PC-9 (cell line): ENCODE measurements at regions not wholly inside any gene's neighbourhood (a gene's known extent, or its start where the extent isn't known, plus 50 kb on each side); places are given as distances from the start of the nearest gene placed in this dataset.

Experiments
- BruUV-seq: library from RNA; stranded (reverse); fragments of 400-500 nt; replicated peaks from 2 replicates; lab custom pipeline; 2021; lab: Mats Ljungman, UMichigan
- CTCF ChIA-PET: fragments of 300-600 bp; sonication (Branson Sonifier 250); formaldehyde crosslinking; loops from one replicate; lab custom pipeline; 2022; ENCODE audit warnings: antibody characterized with exemption; lab: Charles Lee
- POLR2A ChIA-PET: fragments of 300-600 bp; sonication (Branson Sonifier 250); formaldehyde crosslinking; loops from one replicate; lab custom pipeline; 2022; ENCODE audit warnings: antibody characterized with exemption; ENCODE audit not compliant: unreplicated experiment; lab: Charles Lee
- DNase-seq, 2 experiments: peaks; one replicate each; pipeline versions ENCODE4 v3.0.0 to v3.0.0-alpha.2; 2015 to 2022; ENCODE audit warnings: mixed read lengths in 1 of 2
- H2AFZ ChIP-seq: fragments of 200-600 bp; sonication (generic); 2 replicates; pipeline ENCODE4 v1.8.1; 2017; ENCODE audit warnings: antibody characterized with exemption
- H3F3A ChIP-seq: fragments of 200-600 bp; sonication (generic); 2 replicates; pipeline ENCODE4 v1.8.1; 2017; ENCODE audit warnings: antibody characterized with exemption, mild to moderate bottlenecking, low read depth; ENCODE audit not compliant: insufficient read depth
- H3K27ac ChIP-seq: fragments of 200-600 bp; sonication (generic); 2 replicates; pipeline ENCODE4 v1.6.1; 2016; ENCODE audit warnings: mixed run types
- H3K27me3 ChIP-seq: fragments of 200-600 bp; sonication (generic); 2 replicates; pipeline ENCODE4 v1.6.1; 2016; ENCODE audit warnings: low read depth, mixed run types; ENCODE audit not compliant: insufficient read depth
- H3K36me3 ChIP-seq: fragments of 200-600 bp; sonication (generic); 2 replicates; pipeline ENCODE4 v1.6.1; 2016; ENCODE audit warnings: low read depth, mixed run types
- H3K4me1 ChIP-seq: fragments of 200-600 bp; sonication (generic); replicated peaks from 2 replicates; pipeline ENCODE4 v1.6.1; 2016; ENCODE audit warnings: mixed run types; ENCODE audit not compliant: insufficient read depth
- H3K4me2 ChIP-seq: fragments of 200-600 bp; sonication (generic); 2 replicates; pipeline ENCODE4 v1.6.1; 2017; ENCODE audit warnings: mixed run types
- H3K4me3 ChIP-seq: fragments of 200-600 bp; sonication (generic); 2 replicates; pipeline ENCODE4 v1.6.1; 2016; ENCODE audit warnings: mixed run types
- H3K79me2 ChIP-seq: fragments of 200-600 bp; sonication (generic); 2 replicates; pipeline ENCODE4 v1.6.1; 2017; ENCODE audit warnings: low read depth, mixed run types
- H3K9me2 ChIP-seq: fragments of 200-600 bp; sonication (generic); 2 replicates; pipeline ENCODE4 v1.8.1; 2017; ENCODE audit warnings: mild to moderate bottlenecking; ENCODE audit not compliant: insufficient read depth
- H3K9me3 ChIP-seq: fragments of 200-600 bp; sonication (generic); 2 replicates; pipeline ENCODE4 v1.8.1; 2016; ENCODE audit warnings: low read depth; ENCODE audit not compliant: insufficient read depth
- H4K20me1 ChIP-seq: fragments of 200-600 bp; sonication (generic); 2 replicates; pipeline ENCODE4 v1.8.1; 2017; ENCODE audit not compliant: insufficient read depth
- CTCF ChIP-seq: fragments of 200-600 bp; sonication (generic); conservative IDR thresholded peaks from 2 replicates; pipeline ENCODE4 v1.6.1; 2017; ENCODE audit warnings: mixed run types, antibody characterized with exemption, mild to moderate bottlenecking, moderate library complexity
- EZH2 ChIP-seq: fragments of 200-600 bp; sonication (generic); IDR thresholded peaks from 2 replicates; pipeline ENCODE4 v1.8.0; 2017; ENCODE audit warnings: antibody characterized with exemption, low read depth
- intact Hi-C: fragments of 100-400 bp; cut with micrococcal nuclease; formaldehyde crosslinking; loops from one replicate; pipeline ENCODE4 v1.10.0; 2022; ENCODE audit not compliant: unreplicated experiment

GRCh38 chr3:67288466-67289106 is 290.5 kb downstream of the KBTBD8 start:
- Histone ChIP-seq H3K4me2 (no peak overlapping the region), H3K9me3 (no peaks in the 10 kb centered on the region), H4K20me1 (no peaks in the 10 kb centered on the region), H3K27me3 (no peaks in the 10 kb centered on the region), H3K4me3 (no peak overlapping the region), H3F3A (no peaks in the 10 kb centered on the region), H2AFZ (no peak overlapping the region), H3K9me2 (no peaks in the 10 kb centered on the region), H3K4me1 (no peaks in the 10 kb centered on the region), H3K79me2 (no peaks in the 10 kb centered on the region), H3K27ac (no peak overlapping the region), H3K36me3 (no peaks in the 10 kb centered on the region)
- ChIA-PET CTCF (no interaction called here), POLR2A (no interaction called here)
- no peak for DNase-seq
- intact Hi-C loops, result no loop called here
- TF ChIP-seq CTCF, result no peak
- TF ChIP-seq EZH2, result no peak
- BruUV-seq, result no TSS peak

- intact Hi-C loops, result no loop called here
- DNase-seq, result no peak
- Histone ChIP-seq H3K27me3 (no peaks in the 10 kb centered on the region), H3K4me3 (no peak overlapping the region), H3K4me1 (no peaks in the 10 kb centered on the region), H3K27ac (no peak overlapping the region), H2AFZ (no peak overlapping the region), H3K9me2 (no peaks in the 10 kb centered on the region), H4K20me1 (no peaks in the 10 kb centered on the region), H3K36me3 (no peaks in the 10 kb centered on the region), H3F3A (no peaks in the 10 kb centered on the region), H3K79me2 (no peaks in the 10 kb centered on the region), H3K9me3 (no peaks in the 10 kb centered on the region), H3K4me2 (no peak overlapping the region)
- TF ChIP-seq CTCF (no peak), EZH2 (no peak)
- ChIA-PET POLR2A (no interaction called here), CTCF (no interaction called here)
- no TSS peak for BruUV-seq
Observed at GRCh38 chr3:67289626-67290025, 291.5 kb downstream of the KBTBD8 start.

- BruUV-seq, result no TSS peak
- intact Hi-C loops, result no loop called here
Observed at GRCh38 chr3:67290438-67290837, 292.3 kb downstream of the KBTBD8 start.

More at GRCh38 chr3:67290438-67290837, 292.3 kb downstream of the KBTBD8 start:
- DNase-seq, result no peak
- Histone ChIP-seq H3K27me3 (no peaks in the 10 kb centered on the region), H3K79me2 (no peaks in the 10 kb centered on the region), H3F3A (no peaks in the 10 kb centered on the region), H3K36me3 (no peaks in the 10 kb centered on the region), H3K27ac (no peak overlapping the region), H4K20me1 (no peaks in the 10 kb centered on the region), H3K4me1 (no peaks in the 10 kb centered on the region), H3K4me3 (no peak overlapping the region), H3K9me2 (no peaks in the 10 kb centered on the region), H3K4me2 (no peak overlapping the region), H3K9me3 (no peaks in the 10 kb centered on the region), H2AFZ (no peak overlapping the region)
- TF ChIP-seq CTCF (no peak), EZH2 (no peak)
- POLR2A ChIA-PET, result no interaction called here
- CTCF ChIA-PET, result no interaction called here
